ENCODE measurements at regions not wholly inside any gene's neighbourhood (a gene's known extent, or its start where the extent isn't known, plus 50 kb on each side); places are given as distances from the start of the nearest gene placed in this dataset.

- no peak for TF ChIP-seq POLR2AphosphoS5 (IDR thresholded peaks at IDR 0.05)
- TF ChIP-seq POLR2A (IDR thresholded peaks at IDR 0.05) = no peak
- TF ChIP-seq, protein P1, sequence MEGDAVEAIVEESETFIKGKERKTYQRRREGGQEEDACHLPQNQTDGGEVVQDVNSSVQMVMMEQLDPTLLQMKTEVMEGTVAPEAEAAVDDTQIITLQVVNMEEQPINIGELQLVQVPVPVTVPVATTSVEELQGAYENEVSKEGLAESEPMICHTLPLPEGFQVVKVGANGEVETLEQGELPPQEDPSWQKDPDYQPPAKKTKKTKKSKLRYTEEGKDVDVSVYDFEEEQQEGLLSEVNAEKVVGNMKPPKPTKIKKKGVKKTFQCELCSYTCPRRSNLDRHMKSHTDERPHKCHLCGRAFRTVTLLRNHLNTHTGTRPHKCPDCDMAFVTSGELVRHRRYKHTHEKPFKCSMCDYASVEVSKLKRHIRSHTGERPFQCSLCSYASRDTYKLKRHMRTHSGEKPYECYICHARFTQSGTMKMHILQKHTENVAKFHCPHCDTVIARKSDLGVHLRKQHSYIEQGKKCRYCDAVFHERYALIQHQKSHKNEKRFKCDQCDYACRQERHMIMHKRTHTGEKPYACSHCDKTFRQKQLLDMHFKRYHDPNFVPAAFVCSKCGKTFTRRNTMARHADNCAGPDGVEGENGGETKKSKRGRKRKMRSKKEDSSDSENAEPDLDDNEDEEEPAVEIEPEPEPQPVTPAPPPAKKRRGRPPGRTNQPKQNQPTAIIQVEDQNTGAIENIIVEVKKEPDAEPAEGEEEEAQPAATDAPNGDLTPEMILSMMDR (IDR thresholded peaks at IDR 0.05 in 8 of 11, conservative IDR thresholded peaks at IDR 0.05 in 3 of 11) = no peak
Measured at GRCh38 chr3:165404357-165405027, 208.3 kb upstream of the SLITRK3 start.
